ENCODE measurements at regions not wholly inside any gene's neighbourhood (a gene's known extent, or its start where the extent isn't known, plus 50 kb on each side); places are given as distances from the start of the nearest gene placed in this dataset.

DNA sequence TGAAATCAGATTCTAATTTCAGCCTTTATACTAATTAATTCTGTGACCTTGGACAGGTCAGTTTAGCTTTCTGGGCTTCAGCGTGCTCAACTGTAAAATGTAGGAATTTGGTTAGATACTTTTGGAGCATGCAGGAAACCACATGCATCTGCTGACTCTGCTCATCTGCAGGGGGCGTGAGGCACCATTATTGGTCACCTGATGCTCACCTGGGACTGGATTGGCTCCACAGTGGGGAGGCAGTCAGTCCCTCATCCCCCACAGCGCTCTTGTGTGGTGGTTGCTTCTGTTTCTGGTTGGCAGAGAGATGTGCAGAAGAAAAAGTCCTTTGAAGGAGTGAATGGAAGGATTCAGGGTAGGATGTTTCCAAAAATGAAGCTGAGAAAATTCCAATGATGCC lies 150.9 kb upstream of the MTPN start:
- no peaks in the 10 kb centered on the region for H3K36me3 ChIP-seq (replicated peaks; ENCODE audit: insufficient read depth, low read depth)
- 94% methylated on average over 3 of the region's 3 CpGs for WGBS (ENCODE audit: low lambda C conversion rate, missing lambda C conversion rate)
- no peaks in the 10 kb centered on the region for H3K9me2 ChIP-seq (replicated peaks; ENCODE audit: insufficient read depth)
- TF ChIP-seq, protein P1, sequence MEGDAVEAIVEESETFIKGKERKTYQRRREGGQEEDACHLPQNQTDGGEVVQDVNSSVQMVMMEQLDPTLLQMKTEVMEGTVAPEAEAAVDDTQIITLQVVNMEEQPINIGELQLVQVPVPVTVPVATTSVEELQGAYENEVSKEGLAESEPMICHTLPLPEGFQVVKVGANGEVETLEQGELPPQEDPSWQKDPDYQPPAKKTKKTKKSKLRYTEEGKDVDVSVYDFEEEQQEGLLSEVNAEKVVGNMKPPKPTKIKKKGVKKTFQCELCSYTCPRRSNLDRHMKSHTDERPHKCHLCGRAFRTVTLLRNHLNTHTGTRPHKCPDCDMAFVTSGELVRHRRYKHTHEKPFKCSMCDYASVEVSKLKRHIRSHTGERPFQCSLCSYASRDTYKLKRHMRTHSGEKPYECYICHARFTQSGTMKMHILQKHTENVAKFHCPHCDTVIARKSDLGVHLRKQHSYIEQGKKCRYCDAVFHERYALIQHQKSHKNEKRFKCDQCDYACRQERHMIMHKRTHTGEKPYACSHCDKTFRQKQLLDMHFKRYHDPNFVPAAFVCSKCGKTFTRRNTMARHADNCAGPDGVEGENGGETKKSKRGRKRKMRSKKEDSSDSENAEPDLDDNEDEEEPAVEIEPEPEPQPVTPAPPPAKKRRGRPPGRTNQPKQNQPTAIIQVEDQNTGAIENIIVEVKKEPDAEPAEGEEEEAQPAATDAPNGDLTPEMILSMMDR (IDR thresholded peaks at IDR 0.05; ENCODE audit: poor library complexity): no peak
- TF ChIP-seq EZH2phosphoT487 (IDR thresholded peaks at IDR 0.05; ENCODE audit: low read depth, severe bottlenecking, unreplicated experiment) (no peak), EZH2 (IDR thresholded peaks at IDR 0.05; ENCODE audit: borderline replicate concordance) (no peak)
- no peaks in the 10 kb centered on the region for H4K20me1 ChIP-seq (ENCODE audit: insufficient read depth, poor library complexity, severe bottlenecking)
- H3K27me3 ChIP-seq: no peaks in the 10 kb centered on the region
- no peak for DNase-seq (ENCODE audit: low spot score)
- no peak overlapping the region for H3K4me2 ChIP-seq
- no peak overlapping the region for H3K27ac ChIP-seq
- no peaks in the 10 kb centered on the region for H3K9me3 ChIP-seq (ENCODE audit: low read depth)
- H3K4me3 ChIP-seq: no peak overlapping the region
- H3K79me2 ChIP-seq: no peaks in the 10 kb centered on the region
- H2AFZ ChIP-seq: no peak overlapping the region
- H3K4me1 ChIP-seq (ENCODE audit: insufficient read depth): no peaks in the 10 kb centered on the region

DNA sequence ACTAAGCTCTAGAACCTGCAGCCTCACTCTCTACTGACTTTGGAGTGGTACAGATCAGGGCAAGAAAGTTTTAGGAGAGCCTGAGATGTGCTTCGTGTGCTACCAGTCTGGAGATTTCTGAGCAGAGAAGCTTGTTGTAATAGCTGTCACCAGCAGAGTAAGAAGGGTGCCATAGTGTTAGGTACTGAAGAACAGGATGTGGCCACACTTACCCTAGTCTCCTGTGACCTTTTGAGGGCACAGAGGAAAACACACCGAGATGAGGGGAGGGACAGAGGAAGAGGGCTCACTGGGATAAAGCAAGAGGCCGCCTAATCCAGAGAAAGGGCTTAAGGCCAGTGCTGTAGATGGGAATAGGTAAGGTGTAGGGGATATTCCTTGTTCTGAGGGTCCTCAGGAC lies 146.2 kb upstream of the MTPN start:
- 81% methylated on average over 3 of the region's 3 CpGs for WGBS (ENCODE audit: low lambda C conversion rate, missing lambda C conversion rate)

DNA sequence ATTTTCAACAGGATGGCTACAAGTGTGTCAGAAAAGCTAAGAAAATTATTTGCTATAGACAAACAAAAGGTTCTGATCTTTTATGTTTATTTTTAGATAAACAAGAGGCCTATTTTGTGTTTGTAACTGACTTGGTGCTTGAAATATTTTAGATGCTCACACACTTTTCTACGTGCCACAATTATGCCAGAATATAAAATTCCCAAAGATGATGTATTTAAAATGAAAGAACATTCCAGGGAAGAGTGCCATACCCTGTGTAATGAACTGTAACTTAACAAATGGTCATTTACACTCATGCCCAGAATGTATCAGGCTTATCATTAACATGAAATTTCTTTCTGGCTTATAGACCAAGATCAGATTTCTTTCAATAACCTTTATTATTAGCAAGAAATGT lies 144.9 kb upstream of the MTPN start:
- no peaks in the 10 kb centered on the region for H3K4me1 ChIP-seq (ENCODE audit: insufficient read depth)
- no peaks in the 10 kb centered on the region for H4K20me1 ChIP-seq (ENCODE audit: insufficient read depth, poor library complexity, severe bottlenecking)
- no peaks in the 10 kb centered on the region for H3K79me2 ChIP-seq
- H3K9me3 ChIP-seq (ENCODE audit: low read depth): no peaks in the 10 kb centered on the region
- no peak overlapping the region for H2AFZ ChIP-seq
- DNase-seq (ENCODE audit: low spot score): no peak
- H3K27ac ChIP-seq: no peak overlapping the region
- no peak overlapping the region for H3K4me2 ChIP-seq
- H3K4me3 ChIP-seq: no peak overlapping the region
- TF ChIP-seq EZH2phosphoT487 (IDR thresholded peaks at IDR 0.05; ENCODE audit: low read depth, severe bottlenecking, unreplicated experiment): no peak
- TF ChIP-seq, protein P1 (IDR thresholded peaks at IDR 0.05; ENCODE audit: poor library complexity): no peak
- TF ChIP-seq EZH2 (IDR thresholded peaks at IDR 0.05; ENCODE audit: borderline replicate concordance): no peak
- H3K36me3 ChIP-seq (replicated peaks; ENCODE audit: insufficient read depth, low read depth): no peaks in the 10 kb centered on the region
- H3K9me2 ChIP-seq (replicated peaks; ENCODE audit: insufficient read depth): no peaks in the 10 kb centered on the region
- no peaks in the 10 kb centered on the region for H3K27me3 ChIP-seq
- WGBS (ENCODE audit: low lambda C conversion rate, missing lambda C conversion rate): 77% methylated on average over 1 of the region's 1 CpG

More for the DNA sequence above, 146.2 kb upstream of the MTPN start:
- no peaks in the 10 kb centered on the region for H3K79me2 ChIP-seq
- no peaks in the 10 kb centered on the region for H4K20me1 ChIP-seq (ENCODE audit: insufficient read depth, poor library complexity, severe bottlenecking)
- TF ChIP-seq EZH2phosphoT487 (IDR thresholded peaks at IDR 0.05; ENCODE audit: low read depth, severe bottlenecking, unreplicated experiment): no peak
- TF ChIP-seq, protein P1 (IDR thresholded peaks at IDR 0.05; ENCODE audit: poor library complexity): no peak
- no peaks in the 10 kb centered on the region for H3K36me3 ChIP-seq (replicated peaks; ENCODE audit: insufficient read depth, low read depth)
- H3K9me3 ChIP-seq (ENCODE audit: low read depth): no peaks in the 10 kb centered on the region
- H3K4me2 ChIP-seq: no peak overlapping the region
- no peaks in the 10 kb centered on the region for H3K4me1 ChIP-seq (ENCODE audit: insufficient read depth)
- no peak for DNase-seq (ENCODE audit: low spot score)
- H3K4me3 ChIP-seq: no peak overlapping the region
- no peaks in the 10 kb centered on the region for H3K9me2 ChIP-seq (replicated peaks; ENCODE audit: insufficient read depth)
- no peak overlapping the region for H3K27ac ChIP-seq
- H3K27me3 ChIP-seq: no peaks in the 10 kb centered on the region
- H2AFZ ChIP-seq: no peak overlapping the region

DNA sequence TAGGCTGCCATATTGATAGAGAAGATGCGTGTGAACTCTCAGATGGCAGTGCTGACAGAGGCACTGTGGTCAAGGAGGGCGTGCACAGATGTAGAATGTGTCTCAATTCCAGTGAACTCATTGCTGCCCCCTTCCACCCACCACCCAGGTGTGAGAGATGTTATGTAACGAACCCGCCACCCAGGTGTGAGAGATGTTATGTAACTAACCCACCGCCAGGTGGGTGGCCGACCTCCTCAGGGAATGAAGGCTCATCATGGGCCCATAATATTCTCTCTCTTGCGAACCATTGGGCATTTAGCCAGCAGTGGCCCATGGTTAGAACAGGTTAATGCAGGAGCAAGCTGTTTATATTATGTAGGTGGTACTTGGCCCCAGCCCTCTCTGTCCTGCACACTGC lies 140.4 kb upstream of the MTPN start:
- no peak overlapping the region for H3K27ac ChIP-seq
- no peaks in the 10 kb centered on the region for H3K79me2 ChIP-seq
- 89% methylated on average over 7 of the region's 7 CpGs for WGBS (ENCODE audit: low lambda C conversion rate, missing lambda C conversion rate)
- H3K4me3 ChIP-seq: no peak overlapping the region
- no peaks in the 10 kb centered on the region for H3K27me3 ChIP-seq
- no peaks in the 10 kb centered on the region for H3K9me3 ChIP-seq (ENCODE audit: low read depth)
- H3K9me2 ChIP-seq (replicated peaks; ENCODE audit: insufficient read depth): no peaks in the 10 kb centered on the region
- H3K4me1 ChIP-seq (ENCODE audit: insufficient read depth): no peaks in the 10 kb centered on the region
- no peak for TF ChIP-seq EZH2 (IDR thresholded peaks at IDR 0.05; ENCODE audit: borderline replicate concordance)
- TF ChIP-seq, protein P1 (IDR thresholded peaks at IDR 0.05; ENCODE audit: poor library complexity): no peak
- no peak for TF ChIP-seq EZH2phosphoT487 (IDR thresholded peaks at IDR 0.05; ENCODE audit: low read depth, severe bottlenecking, unreplicated experiment)
- no peak for DNase-seq (ENCODE audit: low spot score)
- no peak overlapping the region for H3K4me2 ChIP-seq
- H2AFZ ChIP-seq: no peak overlapping the region
- H3K36me3 ChIP-seq (replicated peaks; ENCODE audit: insufficient read depth, low read depth): no peaks in the 10 kb centered on the region
- no peaks in the 10 kb centered on the region for H4K20me1 ChIP-seq (ENCODE audit: insufficient read depth, poor library complexity, severe bottlenecking)
